ENCODE measurements at regions not wholly inside any gene's neighbourhood (a gene's known extent, or its start where the extent isn't known, plus 50 kb on each side); places are given as distances from the start of the nearest gene placed in this dataset.

DNA sequence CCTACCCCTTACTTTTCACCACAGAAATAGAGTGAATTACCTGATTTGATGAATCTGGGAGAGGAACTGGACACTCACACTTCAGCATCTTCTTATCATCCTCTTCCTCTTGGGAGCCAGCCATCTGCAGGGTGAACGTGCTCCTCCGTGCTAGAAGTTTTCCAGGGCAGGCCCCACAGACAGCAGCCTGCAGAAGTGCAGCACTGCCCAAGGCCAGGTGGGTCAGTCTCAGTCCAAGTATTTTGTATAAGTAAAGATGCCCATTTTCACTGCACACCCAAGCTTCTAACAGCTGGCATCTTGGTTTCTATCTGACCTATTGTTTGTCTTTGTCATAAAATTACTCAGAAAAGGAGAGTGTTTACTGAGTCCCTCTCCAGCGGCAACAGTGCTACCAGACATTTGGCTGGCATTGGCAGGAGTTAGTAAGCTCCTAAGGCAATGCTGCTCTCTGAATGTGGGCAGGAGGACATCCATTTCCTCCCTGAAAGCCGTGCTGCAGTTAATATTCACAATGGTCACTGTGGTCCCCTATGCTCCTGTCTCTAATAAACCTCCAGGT lies 222.6 kb upstream of the CTAGE1 start:
- TF ChIP-seq POLR2AphosphoS5 (IDR thresholded peaks at IDR 0.05; ENCODE audit: borderline replicate concordance, low read depth, low read length), result no peak
- TF ChIP-seq EZH2 (IDR thresholded peaks at IDR 0.05), result no peak
